GM23338 (cell line): ENCODE measurements at regions not wholly inside any gene's neighbourhood (a gene's known extent, or its start where the extent isn't known, plus 50 kb on each side); places are given as distances from the start of the nearest gene placed in this dataset.

Experiments
- ATAC-seq: fragments of 200-7000 bp; cut with Tn5 transposase; 3 replicates; pipeline ENCODE4 v1.9.1; 2020
- DNase-seq: peaks from one replicate; pipeline ENCODE4 v3.0.0-alpha.2; 2015; ENCODE audit warnings: low spot score
- H2AFZ ChIP-seq: fragments of 200-600 bp; sonication (generic); 2 replicates; pipeline ENCODE4 v1.8.0; 2016; ENCODE audit warnings: antibody characterized with exemption, mild to moderate bottlenecking, moderate library complexity
- H3F3A ChIP-seq: fragments of 200-600 bp; sonication (generic); replicated peaks from 2 replicates; pipeline ENCODE4 v1.8.0; 2017; ENCODE audit warnings: antibody characterized with exemption, mixed run types, low read depth
- H3K27ac ChIP-seq: fragments of 200-600 bp; sonication (generic); 2 replicates; pipeline ENCODE4 v1.6.1; 2016; ENCODE audit warnings: low read depth
- H3K27me3 ChIP-seq: fragments of 200-600 bp; sonication (generic); 2 replicates; pipeline ENCODE4 v1.8.0; 2016; ENCODE audit warnings: mild to moderate bottlenecking, mixed run types, moderate library complexity; ENCODE audit not compliant: insufficient read depth
- H3K36me3 ChIP-seq: fragments of 200-600 bp; sonication (generic); 2 replicates; pipeline ENCODE4 v1.8.0; 2016; ENCODE audit warnings: mild to moderate bottlenecking; ENCODE audit not compliant: insufficient read depth
- H3K4me1 ChIP-seq: fragments of 200-600 bp; sonication (generic); 2 replicates; pipeline ENCODE4 v1.8.0; 2016; ENCODE audit warnings: mild to moderate bottlenecking, moderate library complexity; ENCODE audit not compliant: insufficient read depth
- H3K4me2 ChIP-seq: fragments of 200-600 bp; sonication (generic); 2 replicates; pipeline ENCODE4 v1.7.1; 2017; ENCODE audit warnings: mixed run types
- H3K4me3 ChIP-seq: fragments of 200-600 bp; sonication (generic); 2 replicates; pipeline ENCODE4 v1.6.1; 2016; ENCODE audit warnings: mixed run types
- H3K79me2 ChIP-seq: fragments of 200-600 bp; sonication (generic); replicated peaks from 2 replicates; pipeline ENCODE4 v1.8.0; 2017; ENCODE audit warnings: mild to moderate bottlenecking; ENCODE audit not compliant: insufficient read depth
- H3K9me2 ChIP-seq: fragments of 200-600 bp; sonication (generic); 2 replicates; pipeline ENCODE4 v1.8.0; 2017; ENCODE audit not compliant: insufficient read depth
- H4K20me1 ChIP-seq: fragments of 200-600 bp; sonication (generic); replicated peaks from 2 replicates; pipeline ENCODE4 v1.8.0; 2017; ENCODE audit warnings: mild to moderate bottlenecking; ENCODE audit not compliant: insufficient read depth
- H3K27ac Mint-ChIP-seq: 2 replicates; pipeline ENCODE4 v1.8.0; 2020; ENCODE audit warnings: inconsistent platforms, mild to moderate bottlenecking, moderate library complexity, mixed read lengths
- H3K27me3 Mint-ChIP-seq: 3 replicates; pipeline ENCODE4 v1.8.0; 2022; ENCODE audit warnings: low read depth, mild to moderate bottlenecking, moderate library complexity, mixed read lengths, inconsistent platforms; ENCODE audit not compliant: insufficient read depth, poor library complexity
- H3K36me3 Mint-ChIP-seq: 3 replicates; pipeline ENCODE4 v1.8.0; 2021; ENCODE audit warnings: low read depth, mild to moderate bottlenecking, inconsistent platforms, moderate library complexity, mixed read lengths
- H3K4me1 Mint-ChIP-seq: 3 replicates; pipeline ENCODE4 v1.8.0; 2020; ENCODE audit warnings: mild to moderate bottlenecking, inconsistent platforms, mixed read lengths
- H3K4me3 Mint-ChIP-seq: 3 replicates; pipeline ENCODE4 v1.8.0; 2021; ENCODE audit warnings: moderate library complexity, mild to moderate bottlenecking, inconsistent platforms, mixed read lengths
- H3K9me3 Mint-ChIP-seq: 3 replicates; pipeline ENCODE4 v1.8.0; 2020; ENCODE audit warnings: moderate library complexity, mild to moderate bottlenecking, inconsistent platforms, mixed read lengths
- CREB1 ChIP-seq: fragments of 250-450 bp; sonication (Bioruptor Pico); IDR thresholded peaks from 2 replicates; pipeline ENCODE4 v1.5.0; 2020; ENCODE audit warnings: low read depth, mild to moderate bottlenecking, moderate library complexity
- EZH2 ChIP-seq: fragments of 200-600 bp; sonication (generic); IDR thresholded peaks from one replicate; pipeline ENCODE4 v1.8.0; 2017; ENCODE audit warnings: antibody characterized with exemption, mild to moderate bottlenecking, low read depth; ENCODE audit not compliant: unreplicated experiment
- EZH2phosphoT487 ChIP-seq: fragments of 200-600 bp; sonication (generic); IDR thresholded peaks from one replicate; pipeline ENCODE4 v1.8.1; 2018; ENCODE audit warnings: antibody characterized with exemption; ENCODE audit not compliant: unreplicated experiment
- JUNB ChIP-seq: IDR thresholded peaks from one replicate; pipeline ENCODE4 v1.6.1; 2016; ENCODE audit warnings: antibody characterized with exemption; ENCODE audit not compliant: unreplicated experiment
- NANOG ChIP-seq: IDR thresholded peaks from 2 replicates; pipeline ENCODE4 v1.6.1; 2016; ENCODE audit warnings: antibody characterized with exemption, borderline replicate concordance
- POLR2AphosphoS5 ChIP-seq: IDR thresholded peaks from 2 replicates; pipeline ENCODE4 v1.6.1; 2016; ENCODE audit warnings: antibody characterized with exemption, low read depth
- STAT1 ChIP-seq: IDR thresholded peaks from one replicate; pipeline ENCODE4 v1.6.1; 2016; ENCODE audit warnings: antibody characterized with exemption; ENCODE audit not compliant: unreplicated experiment
- ZNF114 ChIP-seq: fragments of 250-450 bp; sonication (Bioruptor Pico); IDR thresholded peaks from 2 replicates; pipeline ENCODE4 v1.5.0; 2020; ENCODE audit warnings: mild to moderate bottlenecking, moderate library complexity
- ZNF331 ChIP-seq: fragments of 250-450 bp; sonication (Bioruptor Pico); IDR thresholded peaks from 2 replicates; pipeline ENCODE4 v1.5.0; 2020; ENCODE audit warnings: low read depth, mild to moderate bottlenecking, moderate library complexity
- TF ChIP-seq, protein P1 (sequence below), 2 experiments: fragments of 200-600 bp in 1 of 2; sonication (generic) in 1 of 2; conservative IDR thresholded peaks; 2 replicates each; pipeline versions ENCODE4 v1.5.1 to v1.6.1; 2016 to 2017; ENCODE audit warnings: antibody characterized with exemption in 2 of 2, low read depth in 2 of 2, mild to moderate bottlenecking in 2 of 2, moderate library complexity in 1 of 2
- TF ChIP-seq, protein P2 (sequence below): fragments of 250-450 bp; sonication (Bioruptor Pico); IDR thresholded peaks from 2 replicates; pipeline ENCODE4 v1.5.0; 2020; ENCODE audit warnings: mild to moderate bottlenecking, moderate library complexity
- TF ChIP-seq, protein P3 (sequence below): IDR thresholded peaks from 2 replicates; pipeline ENCODE4 v1.6.1; 2016; ENCODE audit warnings: antibody characterized with exemption
- TF ChIP-seq, protein P4 (sequence below): IDR thresholded peaks from one replicate; pipeline ENCODE4 v1.6.1; 2018; ENCODE audit warnings: antibody characterized with exemption; ENCODE audit not compliant: unreplicated experiment

DNA sequence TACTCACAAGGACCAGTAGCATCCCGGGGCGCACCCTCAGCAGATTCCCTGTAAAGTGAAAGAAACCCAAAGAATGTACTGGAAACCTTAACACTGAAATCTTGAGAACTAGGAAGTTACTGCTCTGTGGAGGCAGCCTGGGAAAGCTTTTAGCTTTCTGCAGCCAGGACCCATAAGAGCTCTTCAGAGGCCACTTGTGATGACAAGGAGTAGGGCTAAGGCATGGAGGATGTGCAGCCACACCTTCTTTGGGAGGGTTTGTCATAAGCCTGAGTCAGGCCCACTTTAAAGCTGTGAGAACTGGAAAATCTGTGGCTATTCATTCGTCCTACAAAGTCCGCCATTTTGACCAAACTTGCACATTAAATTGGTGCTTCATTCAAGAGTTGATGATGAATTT, 291.1 kb upstream of the TLE4 start:
- no peak overlapping the region for H2AFZ ChIP-seq
- no peak overlapping the region for H3K4me3 ChIP-seq
- H3K36me3 Mint-ChIP-seq = no peaks in the 10 kb centered on the region
- no peaks in the 10 kb centered on the region for H3K4me1 Mint-ChIP-seq
- no peaks in the 10 kb centered on the region for H3F3A ChIP-seq
- H3K9me2 ChIP-seq = peaks cover 15% of the 10 kb centered on the region
- H3K27me3 ChIP-seq = no peaks in the 10 kb centered on the region
- DNase-seq (no peak), ATAC-seq (no peak)
- H3K36me3 ChIP-seq = no peaks in the 10 kb centered on the region
- H4K20me1 ChIP-seq = no peaks in the 10 kb centered on the region
- H3K4me3 Mint-ChIP-seq = no peak overlapping the region
- H3K9me3 Mint-ChIP-seq = no peaks in the 10 kb centered on the region
- H3K27me3 Mint-ChIP-seq = peaks cover 2% of the 10 kb centered on the region
- H3K4me1 ChIP-seq = no peaks in the 10 kb centered on the region
- H3K27ac Mint-ChIP-seq = no peak overlapping the region
- H3K4me2 ChIP-seq = no peak overlapping the region
- no peaks in the 10 kb centered on the region for H3K79me2 ChIP-seq
- no peak overlapping the region for H3K27ac ChIP-seq
- no peak for TF ChIP-seq EZH2
- TF ChIP-seq CREB1 (CRISPR knock-in tag) = no peak
- TF ChIP-seq JUNB = no peak
- TF ChIP-seq, protein P1, sequence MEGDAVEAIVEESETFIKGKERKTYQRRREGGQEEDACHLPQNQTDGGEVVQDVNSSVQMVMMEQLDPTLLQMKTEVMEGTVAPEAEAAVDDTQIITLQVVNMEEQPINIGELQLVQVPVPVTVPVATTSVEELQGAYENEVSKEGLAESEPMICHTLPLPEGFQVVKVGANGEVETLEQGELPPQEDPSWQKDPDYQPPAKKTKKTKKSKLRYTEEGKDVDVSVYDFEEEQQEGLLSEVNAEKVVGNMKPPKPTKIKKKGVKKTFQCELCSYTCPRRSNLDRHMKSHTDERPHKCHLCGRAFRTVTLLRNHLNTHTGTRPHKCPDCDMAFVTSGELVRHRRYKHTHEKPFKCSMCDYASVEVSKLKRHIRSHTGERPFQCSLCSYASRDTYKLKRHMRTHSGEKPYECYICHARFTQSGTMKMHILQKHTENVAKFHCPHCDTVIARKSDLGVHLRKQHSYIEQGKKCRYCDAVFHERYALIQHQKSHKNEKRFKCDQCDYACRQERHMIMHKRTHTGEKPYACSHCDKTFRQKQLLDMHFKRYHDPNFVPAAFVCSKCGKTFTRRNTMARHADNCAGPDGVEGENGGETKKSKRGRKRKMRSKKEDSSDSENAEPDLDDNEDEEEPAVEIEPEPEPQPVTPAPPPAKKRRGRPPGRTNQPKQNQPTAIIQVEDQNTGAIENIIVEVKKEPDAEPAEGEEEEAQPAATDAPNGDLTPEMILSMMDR (conservative IDR thresholded peaks at IDR 0.05; ENCODE audit: low read depth in 2 of 2) = no peak
- no peak for TF ChIP-seq NANOG
- no peak for TF ChIP-seq EZH2phosphoT487
- TF ChIP-seq POLR2AphosphoS5 = no peak
- TF ChIP-seq, protein P2, sequence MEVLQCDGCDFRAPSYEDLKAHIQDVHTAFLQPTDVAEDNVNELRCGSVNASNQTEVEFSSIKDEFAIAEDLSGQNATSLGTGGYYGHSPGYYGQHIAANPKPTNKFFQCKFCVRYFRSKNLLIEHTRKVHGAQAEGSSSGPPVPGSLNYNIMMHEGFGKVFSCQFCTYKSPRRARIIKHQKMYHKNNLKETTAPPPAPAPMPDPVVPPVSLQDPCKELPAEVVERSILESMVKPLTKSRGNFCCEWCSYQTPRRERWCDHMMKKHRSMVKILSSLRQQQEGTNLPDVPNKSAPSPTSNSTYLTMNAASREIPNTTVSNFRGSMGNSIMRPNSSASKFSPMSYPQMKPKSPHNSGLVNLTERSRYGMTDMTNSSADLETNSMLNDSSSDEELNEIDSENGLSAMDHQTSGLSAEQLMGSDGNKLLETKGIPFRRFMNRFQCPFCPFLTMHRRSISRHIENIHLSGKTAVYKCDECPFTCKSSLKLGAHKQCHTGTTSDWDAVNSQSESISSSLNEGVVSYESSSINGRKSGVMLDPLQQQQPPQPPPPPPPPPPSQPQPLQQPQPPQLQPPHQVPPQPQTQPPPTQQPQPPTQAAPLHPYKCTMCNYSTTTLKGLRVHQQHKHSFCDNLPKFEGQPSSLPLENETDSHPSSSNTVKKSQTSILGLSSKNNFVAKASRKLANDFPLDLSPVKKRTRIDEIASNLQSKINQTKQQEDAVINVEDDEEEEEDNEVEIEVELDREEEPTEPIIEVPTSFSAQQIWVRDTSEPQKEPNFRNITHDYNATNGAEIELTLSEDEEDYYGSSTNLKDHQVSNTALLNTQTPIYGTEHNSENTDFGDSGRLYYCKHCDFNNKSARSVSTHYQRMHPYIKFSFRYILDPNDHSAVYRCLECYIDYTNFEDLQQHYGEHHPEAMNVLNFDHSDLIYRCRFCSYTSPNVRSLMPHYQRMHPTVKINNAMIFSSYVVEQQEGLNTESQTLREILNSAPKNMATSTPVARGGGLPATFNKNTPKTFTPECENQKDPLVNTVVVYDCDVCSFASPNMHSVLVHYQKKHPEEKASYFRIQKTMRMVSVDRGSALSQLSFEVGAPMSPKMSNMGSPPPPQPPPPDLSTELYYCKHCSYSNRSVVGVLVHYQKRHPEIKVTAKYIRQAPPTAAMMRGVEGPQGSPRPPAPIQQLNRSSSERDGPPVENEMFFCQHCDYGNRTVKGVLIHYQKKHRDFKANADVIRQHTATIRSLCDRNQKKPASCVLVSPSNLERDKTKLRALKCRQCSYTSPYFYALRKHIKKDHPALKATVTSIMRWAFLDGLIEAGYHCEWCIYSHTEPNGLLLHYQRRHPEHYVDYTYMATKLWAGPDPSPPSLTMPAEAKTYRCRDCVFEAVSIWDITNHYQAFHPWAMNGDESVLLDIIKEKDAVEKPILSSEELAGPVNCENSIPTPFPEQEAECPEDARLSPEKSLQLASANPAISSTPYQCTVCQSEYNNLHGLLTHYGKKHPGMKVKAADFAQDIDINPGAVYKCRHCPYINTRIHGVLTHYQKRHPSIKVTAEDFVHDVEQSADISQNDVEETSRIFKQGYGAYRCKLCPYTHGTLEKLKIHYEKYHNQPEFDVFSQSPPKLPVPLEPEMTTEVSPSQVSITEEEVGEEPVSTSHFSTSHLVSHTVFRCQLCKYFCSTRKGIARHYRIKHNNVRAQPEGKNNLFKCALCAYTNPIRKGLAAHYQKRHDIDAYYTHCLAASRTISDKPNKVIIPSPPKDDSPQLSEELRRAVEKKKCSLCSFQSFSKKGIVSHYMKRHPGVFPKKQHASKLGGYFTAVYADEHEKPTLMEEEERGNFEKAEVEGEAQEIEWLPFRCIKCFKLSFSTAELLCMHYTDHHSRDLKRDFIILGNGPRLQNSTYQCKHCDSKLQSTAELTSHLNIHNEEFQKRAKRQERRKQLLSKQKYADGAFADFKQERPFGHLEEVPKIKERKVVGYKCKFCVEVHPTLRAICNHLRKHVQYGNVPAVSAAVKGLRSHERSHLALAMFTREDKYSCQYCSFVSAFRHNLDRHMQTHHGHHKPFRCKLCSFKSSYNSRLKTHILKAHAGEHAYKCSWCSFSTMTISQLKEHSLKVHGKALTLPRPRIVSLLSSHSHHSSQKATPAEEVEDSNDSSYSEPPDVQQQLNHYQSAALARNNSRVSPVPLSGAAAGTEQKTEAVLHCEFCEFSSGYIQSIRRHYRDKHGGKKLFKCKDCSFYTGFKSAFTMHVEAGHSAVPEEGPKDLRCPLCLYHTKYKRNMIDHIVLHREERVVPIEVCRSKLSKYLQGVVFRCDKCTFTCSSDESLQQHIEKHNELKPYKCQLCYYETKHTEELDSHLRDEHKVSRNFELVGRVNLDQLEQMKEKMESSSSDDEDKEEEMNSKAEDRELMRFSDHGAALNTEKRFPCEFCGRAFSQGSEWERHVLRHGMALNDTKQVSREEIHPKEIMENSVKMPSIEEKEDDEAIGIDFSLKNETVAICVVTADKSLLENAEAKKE (CRISPR knock-in tag) = no peak
- no peak for TF ChIP-seq STAT1
- TF ChIP-seq, protein P3, sequence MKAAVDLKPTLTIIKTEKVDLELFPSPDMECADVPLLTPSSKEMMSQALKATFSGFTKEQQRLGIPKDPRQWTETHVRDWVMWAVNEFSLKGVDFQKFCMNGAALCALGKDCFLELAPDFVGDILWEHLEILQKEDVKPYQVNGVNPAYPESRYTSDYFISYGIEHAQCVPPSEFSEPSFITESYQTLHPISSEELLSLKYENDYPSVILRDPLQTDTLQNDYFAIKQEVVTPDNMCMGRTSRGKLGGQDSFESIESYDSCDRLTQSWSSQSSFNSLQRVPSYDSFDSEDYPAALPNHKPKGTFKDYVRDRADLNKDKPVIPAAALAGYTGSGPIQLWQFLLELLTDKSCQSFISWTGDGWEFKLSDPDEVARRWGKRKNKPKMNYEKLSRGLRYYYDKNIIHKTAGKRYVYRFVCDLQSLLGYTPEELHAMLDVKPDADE = no peak
- no peak for TF ChIP-seq ZNF331 (CRISPR knock-in tag)
- TF ChIP-seq ZNF114 (CRISPR knock-in tag) = no peak
- TF ChIP-seq, protein P4, sequence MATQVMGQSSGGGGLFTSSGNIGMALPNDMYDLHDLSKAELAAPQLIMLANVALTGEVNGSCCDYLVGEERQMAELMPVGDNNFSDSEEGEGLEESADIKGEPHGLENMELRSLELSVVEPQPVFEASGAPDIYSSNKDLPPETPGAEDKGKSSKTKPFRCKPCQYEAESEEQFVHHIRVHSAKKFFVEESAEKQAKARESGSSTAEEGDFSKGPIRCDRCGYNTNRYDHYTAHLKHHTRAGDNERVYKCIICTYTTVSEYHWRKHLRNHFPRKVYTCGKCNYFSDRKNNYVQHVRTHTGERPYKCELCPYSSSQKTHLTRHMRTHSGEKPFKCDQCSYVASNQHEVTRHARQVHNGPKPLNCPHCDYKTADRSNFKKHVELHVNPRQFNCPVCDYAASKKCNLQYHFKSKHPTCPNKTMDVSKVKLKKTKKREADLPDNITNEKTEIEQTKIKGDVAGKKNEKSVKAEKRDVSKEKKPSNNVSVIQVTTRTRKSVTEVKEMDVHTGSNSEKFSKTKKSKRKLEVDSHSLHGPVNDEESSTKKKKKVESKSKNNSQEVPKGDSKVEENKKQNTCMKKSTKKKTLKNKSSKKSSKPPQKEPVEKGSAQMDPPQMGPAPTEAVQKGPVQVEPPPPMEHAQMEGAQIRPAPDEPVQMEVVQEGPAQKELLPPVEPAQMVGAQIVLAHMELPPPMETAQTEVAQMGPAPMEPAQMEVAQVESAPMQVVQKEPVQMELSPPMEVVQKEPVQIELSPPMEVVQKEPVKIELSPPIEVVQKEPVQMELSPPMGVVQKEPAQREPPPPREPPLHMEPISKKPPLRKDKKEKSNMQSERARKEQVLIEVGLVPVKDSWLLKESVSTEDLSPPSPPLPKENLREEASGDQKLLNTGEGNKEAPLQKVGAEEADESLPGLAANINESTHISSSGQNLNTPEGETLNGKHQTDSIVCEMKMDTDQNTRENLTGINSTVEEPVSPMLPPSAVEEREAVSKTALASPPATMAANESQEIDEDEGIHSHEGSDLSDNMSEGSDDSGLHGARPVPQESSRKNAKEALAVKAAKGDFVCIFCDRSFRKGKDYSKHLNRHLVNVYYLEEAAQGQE = no peak
